ENCODE measurements at regions not wholly inside any gene's neighbourhood (a gene's known extent, or its start where the extent isn't known, plus 50 kb on each side); places are given as distances from the start of the nearest gene placed in this dataset.
"Not testable (repeated sequence)": the region's sequence is repeated elsewhere in the genome, so short reads cannot be mapped to it uniquely, and the experiment has no call there.

GRCh38 chr17:62196587-62196986 is 131.5 kb upstream of the MED13 start:
- H3K9me3 ChIP-seq (ENCODE audit: low read depth, low read length, poor library complexity, severe bottlenecking); BruUV-seq (replicated peaks); POLR2A ChIA-PET (ENCODE audit: low non-redundant PET); H3K36me3 ChIP-seq (ENCODE audit: insufficient read depth, low read length, poor library complexity, severe bottlenecking); H3K27ac ChIP-seq (ENCODE audit: low read depth, low read length, poor library complexity, severe bottlenecking); CTCF ChIA-PET; DNase-seq (ENCODE audit: low spot score); H3K4me3 ChIP-seq (ENCODE audit: low read depth, low read length, poor library complexity, severe bottlenecking); intact Hi-C loops (cut with micrococcal nuclease; ENCODE audit: unreplicated experiment); H3K27me3 ChIP-seq (replicated peaks; ENCODE audit: insufficient read depth, low read depth, low read length, poor library complexity); H3K4me1 ChIP-seq (ENCODE audit: insufficient read depth, low read length, poor library complexity, severe bottlenecking): not testable (repeated sequence)

DNA sequence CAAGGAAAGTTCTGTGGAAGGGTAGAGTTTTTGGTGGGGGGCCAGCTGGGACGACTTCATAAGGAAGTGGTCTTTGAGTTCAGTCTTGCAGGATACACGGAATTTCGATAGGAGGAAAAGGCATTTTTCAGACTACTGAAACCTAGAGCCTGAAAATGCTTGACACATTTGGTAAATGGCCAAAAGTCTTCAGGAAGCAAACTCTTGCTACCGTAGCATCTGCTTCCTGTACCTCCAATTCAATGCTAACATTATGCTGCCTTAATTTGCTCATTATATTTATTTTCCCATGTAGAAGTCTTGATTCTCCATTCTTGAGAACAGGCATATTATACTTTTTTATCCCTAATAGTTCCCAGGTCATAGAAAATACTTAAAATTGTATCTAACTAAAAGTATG is 129.3 kb upstream of the MED13 start:
- ChIA-PET CTCF (no interaction called here), POLR2A (ENCODE audit: low non-redundant PET) (no interaction called here)
- Histone ChIP-seq H3K4me1 (ENCODE audit: insufficient read depth, low read length, poor library complexity, severe bottlenecking) (peaks cover 3% of the 10 kb centered on the region), H3K36me3 (ENCODE audit: insufficient read depth, low read length, poor library complexity, severe bottlenecking) (no peaks in the 10 kb centered on the region), H3K27ac (ENCODE audit: low read depth, low read length, poor library complexity, severe bottlenecking) (no peak overlapping the region), H3K9me3 (ENCODE audit: low read depth, low read length, poor library complexity, severe bottlenecking) (no peaks in the 10 kb centered on the region), H3K27me3 (replicated peaks; ENCODE audit: insufficient read depth, low read depth, low read length, poor library complexity) (no peaks in the 10 kb centered on the region), H3K4me3 (ENCODE audit: low read depth, low read length, poor library complexity, severe bottlenecking) (no peak overlapping the region)
- BruUV-seq (replicated peaks), result no TSS peak
- TF ChIP-seq, protein P1, sequence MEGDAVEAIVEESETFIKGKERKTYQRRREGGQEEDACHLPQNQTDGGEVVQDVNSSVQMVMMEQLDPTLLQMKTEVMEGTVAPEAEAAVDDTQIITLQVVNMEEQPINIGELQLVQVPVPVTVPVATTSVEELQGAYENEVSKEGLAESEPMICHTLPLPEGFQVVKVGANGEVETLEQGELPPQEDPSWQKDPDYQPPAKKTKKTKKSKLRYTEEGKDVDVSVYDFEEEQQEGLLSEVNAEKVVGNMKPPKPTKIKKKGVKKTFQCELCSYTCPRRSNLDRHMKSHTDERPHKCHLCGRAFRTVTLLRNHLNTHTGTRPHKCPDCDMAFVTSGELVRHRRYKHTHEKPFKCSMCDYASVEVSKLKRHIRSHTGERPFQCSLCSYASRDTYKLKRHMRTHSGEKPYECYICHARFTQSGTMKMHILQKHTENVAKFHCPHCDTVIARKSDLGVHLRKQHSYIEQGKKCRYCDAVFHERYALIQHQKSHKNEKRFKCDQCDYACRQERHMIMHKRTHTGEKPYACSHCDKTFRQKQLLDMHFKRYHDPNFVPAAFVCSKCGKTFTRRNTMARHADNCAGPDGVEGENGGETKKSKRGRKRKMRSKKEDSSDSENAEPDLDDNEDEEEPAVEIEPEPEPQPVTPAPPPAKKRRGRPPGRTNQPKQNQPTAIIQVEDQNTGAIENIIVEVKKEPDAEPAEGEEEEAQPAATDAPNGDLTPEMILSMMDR (conservative IDR thresholded peaks at IDR 0.05; ENCODE audit: low read depth, low read length), result no peak
- no peak for TF ChIP-seq EZH2 (IDR thresholded peaks at IDR 0.05; ENCODE audit: borderline replicate concordance, low read depth, low read length, poor library complexity, severe bottlenecking)
- intact Hi-C loops (cut with micrococcal nuclease; ENCODE audit: unreplicated experiment), result no loop called here
- peak; percentile 15 for DNase-seq (ENCODE audit: low spot score)

DNA sequence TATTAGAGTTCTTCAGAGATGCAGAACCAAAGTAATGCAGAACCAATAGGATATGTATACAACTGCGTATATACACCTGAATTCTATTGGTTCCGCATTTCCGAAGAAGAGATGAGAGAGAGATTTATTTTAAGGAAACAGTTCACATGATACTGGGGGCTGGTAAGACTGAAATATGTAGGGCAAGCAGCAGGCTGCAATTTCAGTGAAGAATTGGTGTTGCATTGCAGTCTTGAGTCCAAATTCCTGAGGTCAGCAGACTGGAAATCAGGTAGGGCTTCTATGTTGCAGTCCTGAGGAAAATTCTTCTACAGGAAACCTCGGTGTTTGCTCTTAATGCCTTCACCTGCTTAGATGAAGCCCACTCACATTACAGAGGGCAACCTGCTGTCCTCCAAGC is 128.2 kb upstream of the MED13 start:
- no peak for DNase-seq (ENCODE audit: low spot score)
- no peaks in the 10 kb centered on the region for H3K9me3 ChIP-seq (ENCODE audit: low read depth, low read length, poor library complexity, severe bottlenecking)
- H3K4me3 ChIP-seq (ENCODE audit: low read depth, low read length, poor library complexity, severe bottlenecking), result no peak overlapping the region
- no peak for TF ChIP-seq EZH2 (IDR thresholded peaks at IDR 0.05; ENCODE audit: borderline replicate concordance, low read depth, low read length, poor library complexity, severe bottlenecking)
- TF ChIP-seq, protein P1 (conservative IDR thresholded peaks at IDR 0.05; ENCODE audit: low read depth, low read length), result no peak
- intact Hi-C loops (cut with micrococcal nuclease; ENCODE audit: unreplicated experiment), result no loop called here
- H3K36me3 ChIP-seq (ENCODE audit: insufficient read depth, low read length, poor library complexity, severe bottlenecking), result no peaks in the 10 kb centered on the region
- BruUV-seq (replicated peaks), result no TSS peak
- H3K27ac ChIP-seq (ENCODE audit: low read depth, low read length, poor library complexity, severe bottlenecking), result no peak overlapping the region
- peaks cover 3% of the 10 kb centered on the region for H3K4me1 ChIP-seq (ENCODE audit: insufficient read depth, low read length, poor library complexity, severe bottlenecking)
- H3K27me3 ChIP-seq (replicated peaks; ENCODE audit: insufficient read depth, low read depth, low read length, poor library complexity), result no peaks in the 10 kb centered on the region
- CTCF ChIA-PET, result no interaction called here
- POLR2A ChIA-PET (ENCODE audit: low non-redundant PET), result no interaction called here

GRCh38 chr17:62191390-62192361 is 126.6 kb upstream of the MED13 start:
- H3K9me3 ChIP-seq (ENCODE audit: low read depth, low read length, poor library complexity, severe bottlenecking), result no peaks in the 10 kb centered on the region
- ChIA-PET POLR2A (ENCODE audit: low non-redundant PET) (no interaction called here), CTCF (no interaction called here)
- H3K27ac ChIP-seq (ENCODE audit: low read depth, low read length, poor library complexity, severe bottlenecking), result no peak overlapping the region
- no peaks in the 10 kb centered on the region for H3K36me3 ChIP-seq (ENCODE audit: insufficient read depth, low read length, poor library complexity, severe bottlenecking)
- H3K4me3 ChIP-seq (ENCODE audit: low read depth, low read length, poor library complexity, severe bottlenecking), result no peak overlapping the region
- no peaks in the 10 kb centered on the region for H3K27me3 ChIP-seq (replicated peaks; ENCODE audit: insufficient read depth, low read depth, low read length, poor library complexity)
- no TSS peak for BruUV-seq (replicated peaks)
- no peak for TF ChIP-seq EZH2 (IDR thresholded peaks at IDR 0.05; ENCODE audit: borderline replicate concordance, low read depth, low read length, poor library complexity, severe bottlenecking)
- TF ChIP-seq, protein P1 (conservative IDR thresholded peaks at IDR 0.05; ENCODE audit: low read depth, low read length), result no peak
- intact Hi-C loops (cut with micrococcal nuclease; ENCODE audit: unreplicated experiment), result no loop called here
- no peak for DNase-seq (ENCODE audit: low spot score)
- H3K4me1 ChIP-seq (ENCODE audit: insufficient read depth, low read length, poor library complexity, severe bottlenecking), result peaks cover 3% of the 10 kb centered on the region
